Ovary (tissue), 7 donors: ENCODE measurements at regions not wholly inside any gene's neighbourhood (a gene's known extent, or its start where the extent isn't known, plus 50 kb on each side); places are given as distances from the start of the nearest gene placed in this dataset.

Experiments used
- DNase-seq, 5 donors: peaks; one replicate each; pipeline ENCODE4 v3.0.0-alpha.2; 2019 to 2020
- H3K27ac ChIP-seq, 2 donors: fragments of 200-600 bp; one replicate each; pipeline versions ENCODE4 v1.5.1 to v1.8.0; 2019 to 2022
- H3K27me3 ChIP-seq: fragments of 200-600 bp; one replicate; pipeline ENCODE4 v1.8.0; 2022
- H3K36me3 ChIP-seq: fragments of 200-600 bp; sonication (generic); one replicate; pipeline ENCODE4 v1.5.1; 2019
- H3K4me1 ChIP-seq: one replicate; pipeline ENCODE4 v1.8.1; 2013; ENCODE audit warnings: mild to moderate bottlenecking, moderate library complexity; ENCODE audit not compliant: insufficient read depth
- H3K4me3 ChIP-seq: fragments of 200-600 bp; sonication (generic); one replicate; pipeline ENCODE4 v1.5.1; 2017
- H3K9me3 ChIP-seq, 2 donors: fragments of 200-600 bp in 1 of 2; sonication (generic) in 1 of 2; one replicate each; pipeline versions ENCODE4 v1.5.1 to v1.8.1; 2013 to 2019; ENCODE audit warnings: mild to moderate bottlenecking in 1 of 2, moderate library complexity in 1 of 2
- CTCF ChIP-seq, 3 donors: fragments of 450-650 bp in 2 of 3; fragments of 200-600 bp in 1 of 3; IDR thresholded peaks; one replicate each; pipeline versions ENCODE4 v1.5.1 to v1.8.0; 2016 to 2022; ENCODE audit warnings: antibody characterized with exemption in 3 of 3, mild to moderate bottlenecking in 1 of 3
- EP300 ChIP-seq: sonication (generic); formaldehyde crosslinking; IDR thresholded peaks from one replicate; pipeline ENCODE4 v1.6.1; 2017; ENCODE audit warnings: antibody characterized with exemption
- POLR2A ChIP-seq: fragments of 450-650 bp; IDR thresholded peaks from one replicate; pipeline ENCODE4 v1.6.1; 2017; ENCODE audit warnings: antibody characterized with exemption, mild to moderate bottlenecking, moderate library complexity
- WGBS, 3 donors: extraction: QIAGEN DNeasy Blood & Tissue Kit in 1 of 3; methylation state at CpG; one replicate each; pipeline versions ENCODE4 v1.1.5 to v1.1.7; 2013 to 2017; 5-methylcytosine and 5-hydroxymethylcytosine counted together
- intact Hi-C, 4 donors: fragments of 100-400 bp; cut with DNase I; formaldehyde crosslinking; loops; one replicate each; pipeline versions ENCODE4 v1.11.0 to v1.15.1; 2022 to 2023
- donor health status: DM: no; HTN: no; CAD: no; lungs with moderate emphysema.
- donor health status: DM: no; HTN: no; CAD: no.
- donor health status: Bipolar disorder and iron deficiency.
- donor health status: DM: no; HTN: no; CAD: no.
- donor health status: DM: yes; HTN: yes; CAD: no.

GRCh38 chr16:86362155-86362849, 148.0 kb upstream of the FOXF1 start:
- H3K27me3 ChIP-seq = no peaks in the 10 kb centered on the region
- H3K4me3 ChIP-seq = no peak overlapping the region
- no peak overlapping the region for H3K27ac ChIP-seq
- no peak for DNase-seq
- WGBS, 3 donors = 79 to 80% (median 80%) methylated on average over 9 of the region's 9 CpGs
- TF ChIP-seq EP300 (no peak), CTCF (IDR thresholded peaks at IDR 0.05) (no peak), POLR2A (no peak)
- intact Hi-C loops = no loop called here
- no peaks in the 10 kb centered on the region for H3K9me3 ChIP-seq
- H3K36me3 ChIP-seq = no peaks in the 10 kb centered on the region
- no peaks in the 10 kb centered on the region for H3K4me1 ChIP-seq

- TF ChIP-seq EP300 (no peak), POLR2A (no peak), CTCF (IDR thresholded peaks at IDR 0.05) (no peak)
- intact Hi-C loops = no loop called here
- Histone ChIP-seq H3K27me3 (no peaks in the 10 kb centered on the region), H3K4me3 (no peak overlapping the region), H3K9me3 (no peaks in the 10 kb centered on the region), H3K36me3 (no peaks in the 10 kb centered on the region), H3K4me1 (no peaks in the 10 kb centered on the region), H3K27ac (no peak overlapping the region)
- DNase-seq = no peak
- WGBS, 3 donors = 36 to 50% (median 45%) methylated on average over 4 of the region's 4 CpGs
These were observed 147.3 kb upstream of the FOXF1 start for GRCh38 chr16:86363057-86363490.

- Histone ChIP-seq H3K4me1 (no peaks in the 10 kb centered on the region), H3K27me3 (no peaks in the 10 kb centered on the region), H3K9me3 (no peaks in the 10 kb centered on the region), H3K27ac (no peak overlapping the region), H3K36me3 (no peaks in the 10 kb centered on the region), H3K4me3 (no peak overlapping the region)
- DNase-seq = no peak
- WGBS, 3 donors = 20 to 25% (median 20%) methylated on average over 13 of the region's 13 CpGs
- TF ChIP-seq EP300 = no peak
- no peak for TF ChIP-seq CTCF (IDR thresholded peaks at IDR 0.05)
- TF ChIP-seq POLR2A = no peak
- intact Hi-C loops = no loop called here
These were observed 146.3 kb upstream of the FOXF1 start for GRCh38 chr16:86363836-86364618.

- DNase-seq = no peak
- Histone ChIP-seq H3K36me3 (no peaks in the 10 kb centered on the region), H3K9me3 (no peaks in the 10 kb centered on the region), H3K27ac (no peak overlapping the region), H3K27me3 (no peaks in the 10 kb centered on the region), H3K4me3 (no peak overlapping the region), H3K4me1 (no peaks in the 10 kb centered on the region)
- intact Hi-C loops = no loop called here
- no peak for TF ChIP-seq POLR2A
- TF ChIP-seq CTCF (IDR thresholded peaks at IDR 0.05) = no peak
- TF ChIP-seq EP300 = no peak
- WGBS, 3 donors = 73 to 77% (median 76%) methylated on average over 13 of the region's 13 CpGs
These were observed 145.5 kb upstream of the FOXF1 start for GRCh38 chr16:86364653-86365380.
